ENCODE measurements at regions not wholly inside any gene's neighbourhood (a gene's known extent, or its start where the extent isn't known, plus 50 kb on each side); places are given as distances from the start of the nearest gene placed in this dataset.
"Not testable (repeated sequence)": the region's sequence is repeated elsewhere in the genome, so short reads cannot be mapped to it uniquely, and the experiment has no call there.

DNA sequence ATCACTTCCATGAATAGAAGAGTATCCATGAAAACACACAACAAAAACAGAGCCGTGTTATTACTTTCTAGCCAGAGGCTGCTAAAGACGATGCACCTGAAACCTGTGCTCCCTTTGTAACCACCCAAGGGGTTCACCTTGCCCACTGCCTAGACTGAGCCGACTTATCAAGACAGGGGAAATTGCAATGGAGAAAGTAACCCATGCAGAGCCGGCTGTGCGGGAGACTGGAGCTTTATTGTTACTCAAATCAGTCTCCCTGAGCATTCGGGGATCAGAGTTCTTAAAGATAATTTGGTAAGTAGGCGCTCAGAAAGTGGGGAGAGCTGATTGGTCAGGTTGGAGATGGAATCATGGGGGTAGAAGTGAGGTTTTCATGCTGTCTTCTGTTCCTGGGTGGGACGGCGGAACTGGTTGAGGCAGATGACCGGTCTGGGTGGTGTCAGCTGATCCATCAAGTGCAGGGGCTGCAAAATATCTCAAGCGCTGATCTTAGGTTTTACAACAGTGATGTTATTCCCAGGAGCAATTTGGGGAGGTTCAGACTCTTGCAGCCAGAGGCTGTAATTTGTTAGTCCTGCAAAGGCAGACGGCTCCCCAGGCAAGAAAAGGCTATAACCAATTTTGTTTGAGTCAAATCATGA, 366.6 kb downstream of the PREX1 start:
- DNase-seq = no peak

DNA sequence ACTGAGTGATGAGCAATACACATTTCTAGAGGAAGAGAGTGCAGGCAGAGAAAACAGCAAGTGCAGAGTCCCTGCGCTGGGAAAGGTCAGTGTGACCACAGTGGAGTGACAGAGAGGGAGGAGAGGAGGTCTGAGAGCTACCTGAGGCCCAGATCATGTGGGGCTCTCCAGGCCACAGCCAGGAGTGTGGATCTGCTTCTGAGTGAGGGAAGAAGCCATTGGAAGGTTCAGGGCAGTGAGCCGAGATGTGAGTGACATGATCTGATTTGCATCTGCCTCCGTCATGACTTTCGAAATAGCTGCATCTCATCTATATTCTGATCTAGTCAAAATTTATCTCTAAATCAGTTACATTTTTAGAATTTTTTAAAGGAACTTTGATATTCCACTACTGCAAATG, 367.1 kb downstream of the PREX1 start:
- DNase-seq = no peak

DNA sequence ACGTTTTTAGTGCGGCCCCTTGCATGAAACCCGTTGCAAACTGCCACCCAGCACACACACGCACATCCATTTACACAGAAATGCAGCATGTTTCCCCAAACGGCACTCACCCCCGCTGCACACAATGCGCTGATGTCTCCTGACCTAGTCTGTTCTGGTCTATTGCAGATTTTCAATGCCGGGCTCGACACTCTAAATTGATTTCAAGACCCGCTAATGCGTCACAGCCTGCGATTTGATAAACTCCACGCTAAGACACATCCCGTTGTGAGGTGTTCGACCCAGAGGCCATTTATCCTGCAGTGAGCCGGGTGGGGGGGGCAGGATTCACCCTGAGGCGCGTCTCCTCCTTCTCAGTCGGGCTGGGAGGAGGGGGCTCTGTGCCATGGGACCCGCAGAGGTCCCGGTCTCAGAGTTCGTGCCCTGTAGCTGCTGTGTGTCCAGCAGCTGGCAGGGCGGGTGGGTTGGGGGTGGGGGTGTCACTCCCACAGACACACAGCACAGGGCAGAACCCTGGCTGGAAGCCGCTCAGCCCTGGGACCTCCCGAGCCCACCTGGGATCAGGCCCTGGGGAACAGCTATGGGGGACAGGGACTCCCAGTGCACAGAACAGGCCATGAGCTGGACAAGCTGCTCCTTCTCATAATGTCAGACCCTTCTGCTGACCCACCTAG, 367.9 kb downstream of the PREX1 start:
- DNase-seq = no peak

DNA sequence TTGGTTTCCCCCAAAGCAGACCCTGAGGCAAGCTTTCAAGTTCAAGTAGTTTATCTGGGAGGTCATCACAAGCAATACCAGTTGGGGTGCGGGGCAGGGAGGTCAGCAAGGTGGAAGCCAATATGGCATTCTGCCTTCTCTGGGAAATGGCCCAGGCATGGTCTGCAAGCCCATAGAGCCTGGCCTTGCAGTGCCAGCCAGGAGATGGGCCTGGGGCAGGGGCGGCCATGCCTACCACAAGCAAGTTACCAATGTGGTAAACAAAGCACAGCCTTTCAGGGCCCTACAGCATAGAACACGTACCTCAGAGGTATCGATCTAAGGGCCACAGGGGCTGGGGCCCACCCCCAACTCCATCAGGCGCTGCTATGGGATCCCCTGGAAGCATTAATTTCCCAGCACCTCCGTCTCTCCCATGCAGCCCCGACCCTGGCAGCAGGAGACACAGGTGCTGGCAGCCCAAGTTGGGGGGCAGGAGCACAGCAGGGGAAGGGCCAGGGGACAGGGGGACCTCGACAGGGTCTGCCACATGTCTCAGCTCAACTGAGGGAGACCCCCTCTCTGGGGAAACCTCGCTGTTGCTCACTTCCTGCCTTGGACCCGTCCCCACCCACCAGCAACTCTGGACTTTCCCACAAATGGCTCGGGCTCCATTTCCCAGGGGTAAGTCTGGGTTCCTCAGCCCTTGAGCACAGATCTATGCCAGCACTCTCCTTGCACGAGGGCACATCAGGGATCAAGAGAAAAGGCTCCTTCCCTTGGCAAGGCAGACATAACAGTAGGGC, 369.0 kb downstream of the PREX1 start:
- no peak for DNase-seq

DNA sequence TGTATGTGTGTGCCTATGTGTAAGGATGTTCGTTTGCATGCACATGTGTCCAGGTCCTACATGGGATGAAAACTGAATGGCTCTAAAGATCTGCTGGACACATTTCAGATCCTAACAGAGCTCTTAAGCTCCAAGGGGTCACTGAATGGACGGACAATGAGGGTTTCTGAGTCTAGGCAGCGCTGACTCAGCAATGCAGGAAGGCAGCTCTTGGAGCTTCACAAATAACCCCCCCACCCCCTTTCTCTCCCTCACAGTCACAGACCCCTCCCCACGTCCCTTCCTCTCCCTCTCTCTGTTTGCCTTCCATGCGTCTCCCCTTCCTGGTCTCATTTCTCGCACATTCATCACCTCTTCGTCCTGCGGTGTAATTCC, 369.8 kb downstream of the PREX1 start:
- no peak for DNase-seq

DNA sequence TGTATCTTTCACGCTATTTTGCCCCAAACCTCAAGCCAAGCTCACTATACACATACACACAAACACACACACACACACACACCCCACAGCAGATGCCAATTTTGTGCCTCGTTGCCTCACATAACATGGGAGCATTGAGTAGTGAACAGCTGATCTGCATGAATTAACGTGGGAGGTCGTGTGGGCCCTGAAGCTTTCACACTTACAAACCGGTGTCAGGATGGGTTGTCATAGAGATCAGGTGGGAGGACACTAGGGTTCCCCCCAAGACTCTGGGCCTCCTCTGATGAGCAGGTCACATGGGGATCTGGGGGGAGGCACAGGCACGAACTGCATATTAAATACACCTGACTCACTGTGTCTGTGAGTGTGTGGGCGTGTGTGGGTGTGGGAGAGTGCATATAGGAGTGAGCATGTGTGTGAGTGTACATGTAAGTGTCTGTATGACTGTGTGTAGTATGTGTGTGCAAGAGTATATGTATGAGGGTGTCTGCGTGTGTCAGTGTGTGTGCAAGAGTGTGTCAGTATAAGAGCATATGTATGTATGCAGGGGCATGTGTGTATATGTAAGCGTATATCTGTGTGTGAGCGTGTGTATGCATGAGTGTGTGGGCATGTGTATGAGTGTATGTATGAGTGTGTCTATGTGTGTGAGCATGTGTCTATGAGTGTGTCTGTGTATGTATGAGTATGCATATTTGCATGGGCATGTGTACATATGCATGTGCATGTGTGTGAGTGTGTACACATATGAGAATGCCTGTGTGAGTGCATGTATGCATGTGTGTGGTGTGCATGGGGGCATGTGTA, 370.4 kb downstream of the PREX1 start:
- no peak for DNase-seq

DNA sequence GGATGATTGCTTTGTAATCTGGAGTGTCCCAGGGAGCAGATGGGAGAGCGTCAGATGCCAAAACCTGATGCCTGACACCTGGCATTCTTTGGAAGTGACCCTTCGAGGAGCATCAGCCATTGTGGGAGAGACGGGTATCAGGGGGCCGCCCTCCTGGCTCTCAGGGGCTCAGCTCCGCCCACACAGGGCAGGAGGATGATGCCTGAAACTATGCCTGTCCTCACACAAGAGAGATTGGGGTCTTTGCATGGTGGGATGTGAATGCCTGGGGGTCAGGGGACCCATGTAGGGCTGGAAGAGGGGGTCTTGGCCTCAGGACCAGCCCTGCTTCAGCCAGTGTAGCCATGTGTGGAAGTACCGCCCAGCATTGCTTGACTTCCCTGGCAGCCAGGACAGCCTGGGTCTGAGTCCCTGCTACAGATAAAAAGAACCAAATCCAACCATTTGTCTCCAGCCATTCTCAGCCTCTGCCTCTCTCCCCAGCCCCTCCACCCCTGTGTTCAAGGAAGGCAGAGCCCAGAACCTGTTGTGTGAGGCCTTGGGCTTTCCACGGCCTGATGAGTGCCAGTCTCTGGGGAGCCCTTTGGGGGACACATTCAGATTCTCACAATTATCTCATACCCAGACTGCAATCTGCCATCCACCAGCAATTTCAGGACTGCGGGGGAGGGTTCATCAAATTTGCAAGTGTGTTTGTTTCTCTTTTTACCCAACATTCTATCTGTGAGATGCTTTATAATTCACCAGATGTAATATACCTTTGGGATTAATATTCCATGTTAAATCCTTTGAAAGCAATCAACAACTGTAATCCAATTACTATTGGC, 371.2 kb downstream of the PREX1 start:
- DNase-seq = no peak

DNA sequence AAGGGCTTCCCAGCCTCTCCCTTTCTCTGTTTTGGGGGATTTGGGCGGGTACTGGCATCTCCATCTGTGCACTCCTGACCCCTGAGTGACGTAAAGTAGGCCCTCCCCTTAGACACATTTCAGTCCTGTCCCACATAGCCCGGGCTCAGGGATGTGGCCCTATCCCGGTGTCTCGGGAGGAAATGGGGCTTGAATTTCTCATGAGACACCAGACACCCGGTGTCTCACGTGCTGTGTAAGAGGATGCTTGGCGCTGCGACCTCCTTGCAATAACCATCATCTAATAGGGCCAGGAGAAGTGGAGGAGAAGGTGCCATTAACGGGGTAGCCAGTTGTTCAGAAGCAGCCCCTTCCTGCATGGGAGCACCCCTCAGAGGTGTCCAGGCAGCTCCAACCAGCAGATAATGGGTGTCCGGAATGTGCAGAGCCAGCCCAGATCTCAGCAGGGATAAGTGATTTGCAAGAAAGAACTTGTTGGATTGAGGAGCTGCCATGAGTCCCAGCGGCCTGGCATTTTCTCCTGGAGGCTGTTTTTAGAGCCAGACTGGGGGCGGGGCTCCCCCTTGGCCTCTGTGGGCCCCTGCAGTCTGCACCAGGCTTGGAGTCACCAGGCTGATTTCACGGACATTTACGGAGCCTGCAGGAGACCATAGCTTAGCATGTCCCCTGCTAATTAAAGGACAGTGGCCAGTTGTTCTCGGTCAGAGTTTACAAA, 372.0 kb downstream of the PREX1 start:
- no peak for DNase-seq

DNA sequence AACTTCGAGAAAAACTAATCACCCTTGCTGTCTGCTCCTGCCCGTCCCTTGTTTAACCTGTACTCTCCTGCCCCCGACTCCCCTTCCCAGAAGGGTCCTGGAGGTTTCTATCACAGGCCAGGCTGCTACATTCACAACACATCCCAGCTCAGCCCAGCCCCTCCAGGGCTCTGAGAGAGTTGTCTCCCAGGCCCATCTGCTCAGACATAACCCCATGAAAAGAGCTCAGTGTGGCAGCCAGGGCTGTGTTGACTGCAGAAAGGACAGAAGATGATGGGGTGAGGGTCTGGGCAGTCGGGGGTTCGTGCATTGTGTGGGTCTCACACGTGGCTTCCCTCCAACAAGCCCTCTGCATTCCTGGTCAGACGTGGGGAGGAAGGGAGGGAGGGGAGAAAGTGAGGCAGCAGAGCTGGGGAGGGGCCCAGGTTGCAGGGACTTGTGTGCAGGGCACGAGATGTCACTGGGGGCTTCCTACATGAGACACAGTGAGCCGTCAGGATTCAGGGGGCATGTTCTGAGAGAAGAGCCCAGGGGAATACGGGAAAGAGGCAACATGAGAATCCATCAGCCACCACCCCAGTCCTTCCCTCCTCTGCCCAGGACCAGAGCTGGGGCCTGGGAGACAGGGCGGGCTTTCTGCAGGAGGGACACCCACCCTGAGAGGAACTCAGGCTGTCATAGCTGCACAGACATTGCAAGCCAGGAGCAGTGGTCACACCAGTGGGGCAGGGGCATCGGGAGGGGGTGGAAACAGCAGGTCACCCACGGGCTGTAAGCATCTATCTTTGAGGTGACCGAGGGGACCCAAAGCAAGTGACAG, 372.9 kb downstream of the PREX1 start:
- no peak for DNase-seq

DNA sequence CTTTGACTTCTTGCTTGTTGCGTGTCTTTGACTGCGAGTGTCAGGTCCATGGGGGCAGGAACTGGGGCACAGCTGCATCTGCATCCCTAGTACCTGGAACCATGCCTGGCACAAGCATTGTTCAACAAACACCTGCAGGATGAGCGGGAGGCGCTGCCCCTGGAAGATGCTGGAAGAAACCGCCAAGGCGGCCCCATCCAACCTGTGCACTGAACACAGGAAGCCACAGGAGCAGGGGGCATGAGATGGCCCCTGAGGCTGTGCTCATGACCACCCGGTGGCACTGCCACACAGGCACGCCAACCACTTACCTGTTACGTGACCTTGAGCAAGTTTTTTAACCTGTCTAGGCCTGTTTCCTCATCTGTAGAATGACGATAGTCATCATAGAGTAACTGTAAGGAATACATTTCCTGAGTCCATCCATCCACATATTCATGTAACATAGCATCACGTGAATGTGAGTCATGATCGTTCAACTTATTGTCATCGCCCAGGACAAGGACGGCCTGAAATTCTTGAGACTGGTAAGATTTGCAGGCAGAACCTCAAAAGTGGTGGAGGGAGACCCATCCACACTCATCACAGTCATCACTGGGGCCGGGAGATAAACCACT, 374.2 kb downstream of the PREX1 start:
- no peak for DNase-seq

DNA sequence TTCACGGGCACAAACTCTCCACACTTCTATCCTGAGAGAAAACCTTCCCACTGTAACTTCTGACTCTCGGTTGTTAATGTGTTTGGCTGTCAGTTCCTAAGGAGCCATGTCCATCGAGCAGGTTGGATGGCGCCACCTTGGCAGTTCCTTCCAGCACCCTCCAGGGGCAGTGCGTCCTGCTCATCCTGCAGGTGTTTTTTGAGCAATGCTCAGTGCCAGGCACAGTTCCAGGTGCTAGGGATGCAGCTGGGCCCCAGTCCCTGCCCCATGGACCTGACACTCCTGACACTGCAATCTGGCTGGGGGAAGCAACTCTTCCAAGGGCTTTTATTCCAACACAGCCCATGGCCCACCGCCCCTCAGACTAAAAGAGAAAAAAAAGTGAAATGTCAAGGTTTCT, 376.4 kb downstream of the PREX1 start:
- DNase-seq = no peak

DNA sequence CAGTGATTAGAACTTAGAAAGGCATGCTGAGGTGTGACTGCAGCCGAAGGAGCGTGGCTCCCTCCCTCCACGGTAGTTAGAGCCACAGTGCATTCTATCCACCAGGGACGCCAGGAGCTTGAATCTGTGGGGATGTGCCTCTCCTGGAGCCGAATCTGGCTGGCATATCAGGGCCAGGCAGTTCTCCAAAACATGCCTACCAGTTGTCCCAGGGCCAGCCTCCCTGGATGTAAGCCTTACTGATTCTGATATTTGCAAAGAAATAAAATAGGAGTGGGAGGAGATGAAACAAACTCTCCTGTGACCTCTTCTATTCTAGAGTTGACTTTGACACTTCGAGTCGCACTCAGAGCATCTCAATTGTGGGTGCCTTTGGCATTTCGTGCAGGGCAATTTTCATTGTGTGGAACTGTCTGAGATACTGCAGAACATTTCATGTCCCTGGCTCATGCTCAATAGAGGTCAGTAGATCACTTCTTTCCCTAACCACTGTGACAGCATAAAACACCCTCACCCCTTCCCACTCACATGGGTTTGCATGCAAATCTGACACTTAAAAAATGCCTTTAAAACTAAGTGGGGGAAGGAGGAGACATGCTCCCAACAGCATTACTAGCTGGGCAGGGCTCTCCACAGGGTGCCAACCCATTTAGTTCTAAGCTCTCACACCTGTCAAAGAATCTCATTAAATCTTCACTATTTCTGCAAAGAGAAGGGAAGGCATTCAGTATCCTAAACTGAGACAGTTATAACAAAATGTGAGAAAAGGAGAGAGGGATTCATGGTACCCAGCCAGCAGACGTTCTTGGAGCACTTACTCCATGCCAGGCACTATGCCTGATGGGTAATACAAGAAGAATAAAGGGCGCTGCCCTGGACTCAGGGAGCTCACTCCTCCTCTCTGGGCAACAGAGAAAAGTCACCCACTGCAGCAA, 378.9 kb downstream of the PREX1 start:
- no peak for DNase-seq

DNA sequence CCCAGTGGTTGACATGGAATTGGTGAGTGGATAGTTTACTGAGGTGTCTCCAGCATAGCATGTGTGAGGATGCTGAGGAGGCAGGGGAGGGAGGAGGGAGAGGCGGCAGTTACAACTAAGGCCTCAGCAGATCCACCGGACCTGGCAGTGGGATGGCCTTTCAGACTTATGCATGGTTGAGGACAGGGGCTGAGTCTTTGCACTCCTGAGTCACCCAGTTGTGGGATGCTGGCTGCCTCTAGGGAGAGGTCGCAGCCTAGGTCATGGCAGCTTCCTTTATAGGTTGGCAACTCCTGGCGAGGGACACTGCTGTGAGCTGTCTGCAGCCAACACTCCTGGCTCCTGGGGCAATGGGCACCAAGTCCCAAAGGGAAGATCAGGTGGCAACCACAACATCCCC, 380.3 kb downstream of the PREX1 start:
- no peak for DNase-seq

DNA sequence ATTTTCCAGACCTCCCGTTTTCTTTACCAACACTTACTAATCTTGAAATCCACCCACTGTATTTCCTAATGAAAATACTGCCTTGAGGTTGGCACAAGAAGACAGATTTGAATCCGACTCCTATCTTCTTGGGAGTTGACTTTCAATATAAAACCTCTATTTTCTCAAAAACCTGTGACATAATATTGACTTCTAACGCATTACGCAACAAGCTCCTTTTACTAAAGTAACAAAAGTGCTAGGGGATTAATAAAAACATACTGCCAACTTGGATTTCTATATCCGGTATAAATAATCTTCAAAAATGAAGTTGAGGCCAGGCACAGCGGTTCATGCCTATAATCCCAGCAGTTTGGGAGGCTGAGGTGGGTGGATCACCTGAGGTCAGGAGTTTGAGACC, 382.0 kb downstream of the PREX1 start:
- no peak for DNase-seq

DNA sequence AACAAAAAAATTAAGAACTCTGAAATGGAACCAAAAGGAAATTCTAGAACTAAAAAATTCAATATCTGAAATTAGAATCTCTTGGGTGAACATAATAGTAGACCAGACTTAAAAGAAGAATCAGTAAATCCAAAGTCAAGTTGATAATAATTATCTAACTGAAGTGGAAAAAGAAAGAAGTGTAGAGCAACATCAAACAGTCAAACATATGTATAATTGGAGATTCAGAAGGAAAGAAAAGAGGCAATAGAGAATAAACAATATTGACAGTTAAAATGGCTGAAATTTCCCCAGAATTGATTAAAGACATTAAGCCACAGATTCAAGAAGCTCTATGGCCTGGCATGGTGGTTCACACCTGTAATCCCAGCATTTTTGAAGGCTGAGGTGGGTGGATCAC, 383.6 kb downstream of the PREX1 start:
- no peak for DNase-seq

DNA sequence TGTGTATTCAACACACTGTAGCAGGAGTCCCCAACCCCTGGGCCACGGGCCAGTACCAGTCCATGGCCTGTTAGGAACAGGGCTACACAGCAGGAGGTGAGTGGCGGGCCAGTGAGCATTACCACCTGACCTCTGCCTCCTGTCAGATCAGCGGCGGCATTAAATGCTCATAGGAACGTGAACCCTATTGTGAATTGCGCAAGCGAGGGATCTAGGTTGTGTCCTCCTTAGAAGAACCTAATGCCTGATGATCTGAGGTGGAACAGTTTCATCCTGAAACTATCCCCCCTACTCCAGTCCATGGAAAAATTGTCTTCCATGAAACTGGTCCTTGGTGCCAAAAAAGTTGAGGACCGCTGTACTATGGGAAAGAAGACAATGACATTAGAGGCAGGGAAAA, 386.9 kb downstream of the PREX1 start:
- no peak for DNase-seq

DNA sequence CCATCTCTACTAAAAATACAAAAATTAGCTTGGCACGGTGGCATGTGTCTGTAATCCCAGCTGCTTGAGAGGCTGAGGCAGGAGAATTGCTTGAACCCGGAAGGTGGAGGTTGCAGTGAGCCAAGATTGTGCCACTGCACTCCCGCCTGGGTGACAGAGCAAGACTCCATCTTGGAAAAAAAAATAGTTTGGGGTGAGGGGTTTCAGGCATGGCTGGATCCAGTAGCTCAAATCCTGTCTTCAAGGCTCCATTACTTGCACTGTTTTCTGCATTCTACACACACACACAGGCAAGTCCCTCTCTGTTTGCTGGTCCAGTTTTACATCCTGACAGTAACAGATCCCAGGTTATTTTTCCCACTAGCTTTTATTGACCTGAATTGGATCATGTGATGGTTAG, 387.5 kb downstream of the PREX1 start:
- DNase-seq = not testable (repeated sequence)

DNA sequence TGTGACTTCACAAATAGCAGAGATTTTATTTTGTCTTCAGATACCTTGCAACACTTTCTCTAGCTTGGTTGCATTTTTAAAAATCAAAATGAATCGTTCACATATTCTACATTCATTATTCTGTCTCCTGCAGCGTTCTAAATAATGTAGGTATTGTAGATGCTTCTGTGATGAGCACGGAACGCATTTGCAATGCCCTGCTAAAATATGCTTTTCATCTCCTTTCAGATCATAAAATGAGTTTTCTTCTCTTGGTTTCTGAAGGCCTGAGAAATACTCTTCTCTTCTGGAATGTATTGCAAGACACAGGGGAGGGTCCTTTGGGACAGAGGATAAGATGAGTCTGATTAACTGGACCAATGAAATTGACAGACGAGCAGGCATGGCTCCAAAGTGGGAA, 390.7 kb downstream of the PREX1 start:
- DNase-seq = no peak

DNA sequence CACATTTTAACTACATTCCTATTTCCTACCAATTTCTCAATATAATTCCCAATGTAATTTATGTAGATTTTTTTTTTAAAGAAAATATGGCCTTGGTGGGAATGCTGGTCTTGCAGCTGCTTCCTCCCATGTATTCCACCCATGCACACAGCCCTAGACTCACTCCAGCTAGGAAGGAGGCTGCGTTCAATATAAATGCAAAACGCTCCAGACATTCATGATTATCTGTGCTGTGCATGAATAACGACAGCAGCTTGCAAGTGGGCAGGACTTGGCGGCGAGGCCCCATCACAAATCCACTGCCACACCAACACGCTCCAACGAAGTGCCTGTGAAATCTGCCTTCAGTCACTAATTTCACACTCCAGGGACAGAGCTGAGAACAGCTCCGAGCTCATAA, 391.2 kb downstream of the PREX1 start:
- DNase-seq = not testable (repeated sequence)
